Mammary epithelial cell (primary cell): ENCODE measurements at regions not wholly inside any gene's neighbourhood (a gene's known extent, or its start where the extent isn't known, plus 50 kb on each side); places are given as distances from the start of the nearest gene placed in this dataset.

Experiments used
- EZH2 ChIP-seq: IDR thresholded peaks from 2 replicates; pipeline ENCODE4 v1.6.1; 2012; ENCODE audit warnings: low read length, inconsistent platforms, borderline replicate concordance
- TF ChIP-seq, protein P1 (sequence below), 2 donors: IDR thresholded peaks in 1 of 2; conservative IDR thresholded peaks in 1 of 2; 2 replicates each; pipeline ENCODE4 v1.5.1; 2011 to 2012; ENCODE audit warnings: inconsistent platforms in 2 of 2, low read length in 2 of 2, mild to moderate bottlenecking in 2 of 2, control low read depth in 1 of 2, low read depth in 1 of 2; ENCODE audit not compliant: insufficient read depth in 1 of 2; ENCODE audit errors: extremely low read depth in 1 of 2

DNA sequence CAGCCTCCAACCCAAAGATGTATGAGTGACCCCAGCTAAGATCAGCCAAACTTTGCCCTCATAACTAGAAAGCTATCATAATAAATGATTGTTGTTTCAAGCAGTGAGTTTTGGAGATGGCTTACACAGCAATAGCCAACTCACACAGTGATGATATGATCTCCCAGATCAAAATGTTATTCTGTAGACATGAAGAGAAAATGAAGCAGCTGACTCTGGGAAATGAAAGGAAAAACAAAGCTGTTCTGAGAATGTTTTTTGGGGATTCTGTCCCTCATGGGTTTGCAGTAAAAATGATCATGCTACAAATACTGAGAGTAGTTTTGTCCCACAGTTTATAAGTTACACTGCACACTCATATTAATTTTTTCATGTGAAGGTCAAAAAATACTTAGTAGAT, 617.8 kb downstream of the MRPL39 start:
- TF ChIP-seq, protein P1, sequence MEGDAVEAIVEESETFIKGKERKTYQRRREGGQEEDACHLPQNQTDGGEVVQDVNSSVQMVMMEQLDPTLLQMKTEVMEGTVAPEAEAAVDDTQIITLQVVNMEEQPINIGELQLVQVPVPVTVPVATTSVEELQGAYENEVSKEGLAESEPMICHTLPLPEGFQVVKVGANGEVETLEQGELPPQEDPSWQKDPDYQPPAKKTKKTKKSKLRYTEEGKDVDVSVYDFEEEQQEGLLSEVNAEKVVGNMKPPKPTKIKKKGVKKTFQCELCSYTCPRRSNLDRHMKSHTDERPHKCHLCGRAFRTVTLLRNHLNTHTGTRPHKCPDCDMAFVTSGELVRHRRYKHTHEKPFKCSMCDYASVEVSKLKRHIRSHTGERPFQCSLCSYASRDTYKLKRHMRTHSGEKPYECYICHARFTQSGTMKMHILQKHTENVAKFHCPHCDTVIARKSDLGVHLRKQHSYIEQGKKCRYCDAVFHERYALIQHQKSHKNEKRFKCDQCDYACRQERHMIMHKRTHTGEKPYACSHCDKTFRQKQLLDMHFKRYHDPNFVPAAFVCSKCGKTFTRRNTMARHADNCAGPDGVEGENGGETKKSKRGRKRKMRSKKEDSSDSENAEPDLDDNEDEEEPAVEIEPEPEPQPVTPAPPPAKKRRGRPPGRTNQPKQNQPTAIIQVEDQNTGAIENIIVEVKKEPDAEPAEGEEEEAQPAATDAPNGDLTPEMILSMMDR (conservative IDR thresholded peaks at IDR 0.05 in 1 of 2, IDR thresholded peaks at IDR 0.05 in 1 of 2; ENCODE audit: extremely low read depth in 1 of 2, insufficient read depth in 1 of 2, low read depth in 1 of 2, low read length in 2 of 2): no peak
- TF ChIP-seq EZH2: no peak
